ENCODE measurements at regions not wholly inside any gene's neighbourhood (a gene's known extent, or its start where the extent isn't known, plus 50 kb on each side); places are given as distances from the start of the nearest gene placed in this dataset.

DNA sequence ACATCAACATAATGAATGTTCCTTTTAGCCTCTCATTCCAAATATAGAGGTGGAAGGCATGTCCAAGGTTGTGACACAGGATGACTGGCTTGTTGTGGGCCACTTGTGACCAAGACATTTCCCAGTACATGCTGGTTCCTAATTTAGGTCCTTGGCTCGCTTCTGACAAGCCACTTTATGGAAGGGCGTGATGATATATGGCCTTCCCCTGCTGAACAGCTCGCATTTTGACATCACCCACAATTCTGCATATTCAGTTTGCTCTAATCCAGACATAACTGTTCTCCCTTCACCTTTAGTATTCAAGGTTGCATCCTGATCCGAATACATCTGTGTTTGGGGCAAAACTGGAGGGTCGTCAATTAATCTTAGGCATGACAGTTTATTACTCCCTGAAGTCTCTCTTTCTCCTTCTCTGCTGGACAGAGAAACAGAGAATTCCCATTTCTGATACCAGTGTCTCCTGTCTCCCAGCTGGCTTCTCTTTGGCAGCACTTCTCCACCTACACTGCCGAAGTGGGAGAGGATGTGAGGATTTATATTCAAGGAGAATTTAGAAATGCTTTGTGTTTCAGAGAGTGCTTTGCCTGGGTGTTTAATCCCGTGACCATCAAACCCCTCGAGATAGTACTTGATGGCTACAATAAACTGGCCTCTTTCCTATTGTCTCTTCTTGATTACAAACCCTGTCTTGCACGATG, 815.5 kb upstream of the RBFOX1 start:
- DNase-seq (ENCODE audit: low read depth in 2 of 2) = no peak

GRCh38 chr16:6512512-6512911, 820.1 kb upstream of the RBFOX1 start:
- DNase-seq (ENCODE audit: low read depth in 2 of 2) = no peak

- DNase-seq (ENCODE audit: low read depth in 2 of 2) = no peak
These were observed 822.4 kb upstream of the RBFOX1 start for GRCh38 chr16:6510261-6510660.

- DNase-seq (ENCODE audit: low read depth in 2 of 2) = no peak
These were observed 833.2 kb upstream of the RBFOX1 start for GRCh38 chr16:6499413-6499812.

GRCh38 chr16:6498858-6499257, 833.8 kb upstream of the RBFOX1 start:
- DNase-seq (ENCODE audit: low read depth in 2 of 2) = no peak

DNA sequence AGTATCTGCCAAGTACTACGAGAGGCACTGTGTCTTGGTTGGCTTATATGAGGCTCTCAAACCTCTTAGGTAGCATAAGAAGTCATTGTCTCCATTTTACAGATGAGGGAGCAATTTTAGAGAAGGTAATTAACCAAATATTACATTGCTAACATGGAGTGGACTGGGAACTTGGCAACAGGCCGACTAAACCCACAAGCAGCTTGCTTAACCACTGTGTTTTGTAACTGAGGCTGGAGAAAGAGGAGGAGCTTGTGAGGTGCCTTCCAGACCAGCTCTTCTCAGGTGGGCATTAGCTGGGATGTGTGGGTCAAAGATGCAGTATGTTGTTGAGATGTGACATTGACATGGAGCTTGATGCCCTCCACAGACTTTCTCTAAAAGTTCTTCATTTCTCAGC, 835.6 kb upstream of the RBFOX1 start:
- DNase-seq (ENCODE audit: low read depth in 2 of 2) = no peak

DNA sequence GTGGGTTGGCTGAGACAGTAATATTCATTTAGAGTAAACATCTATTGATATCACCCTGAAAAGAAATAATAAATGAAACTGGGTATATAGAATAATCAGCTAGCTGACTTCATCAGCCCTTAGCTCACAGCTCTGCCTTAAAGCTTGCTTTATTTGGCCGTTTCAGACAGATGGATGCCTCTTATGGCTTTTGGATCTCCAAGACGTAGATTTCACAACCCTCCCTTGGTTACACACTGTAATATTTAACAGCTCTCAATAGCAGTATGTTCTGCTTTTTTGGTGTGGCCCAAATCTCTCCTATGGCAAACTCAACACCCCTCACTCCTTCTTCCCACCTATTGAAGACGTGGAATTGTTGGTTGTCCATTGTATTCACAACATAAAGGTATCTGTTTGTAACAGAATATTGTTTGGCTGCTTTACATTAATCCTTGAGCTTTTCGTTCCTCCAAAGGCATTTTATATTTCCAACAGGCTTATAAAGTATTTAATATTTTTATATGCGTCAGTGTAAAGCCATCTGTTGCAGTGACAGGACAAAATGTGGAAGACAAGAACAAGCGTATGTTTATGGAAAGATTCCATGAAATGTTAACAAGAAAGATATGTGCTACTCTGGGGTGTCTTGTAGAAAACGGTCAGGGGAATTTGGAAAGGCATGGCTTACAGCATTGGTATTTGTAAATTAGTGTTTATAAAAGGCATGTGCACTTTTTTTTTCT, 837.0 kb upstream of the RBFOX1 start:
- DNase-seq (ENCODE audit: low read depth in 2 of 2) = no peak

DNA sequence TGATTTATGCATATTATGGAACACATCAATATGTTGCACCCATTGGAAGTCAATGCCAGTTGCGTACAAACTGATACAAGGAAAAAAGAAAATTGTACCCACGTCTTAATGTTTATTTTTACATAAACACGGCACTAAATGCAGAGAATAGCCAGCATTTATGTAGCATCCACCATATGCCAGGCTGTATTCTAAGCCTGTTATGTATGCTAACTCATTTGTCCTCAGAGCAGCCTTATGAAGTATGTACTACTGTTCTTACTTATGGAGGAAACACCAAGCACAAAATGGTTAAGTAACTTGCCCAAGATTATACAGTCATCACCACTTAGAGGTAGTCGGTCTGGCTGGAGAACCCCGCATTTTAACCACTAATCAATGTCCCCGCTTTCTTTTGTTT, 837.9 kb upstream of the RBFOX1 start:
- DNase-seq (ENCODE audit: low read depth in 2 of 2) = no peak

- no peak for DNase-seq (ENCODE audit: low read depth in 2 of 2)
These were observed 839.1 kb upstream of the RBFOX1 start for GRCh38 chr16:6493555-6493954.

DNA sequence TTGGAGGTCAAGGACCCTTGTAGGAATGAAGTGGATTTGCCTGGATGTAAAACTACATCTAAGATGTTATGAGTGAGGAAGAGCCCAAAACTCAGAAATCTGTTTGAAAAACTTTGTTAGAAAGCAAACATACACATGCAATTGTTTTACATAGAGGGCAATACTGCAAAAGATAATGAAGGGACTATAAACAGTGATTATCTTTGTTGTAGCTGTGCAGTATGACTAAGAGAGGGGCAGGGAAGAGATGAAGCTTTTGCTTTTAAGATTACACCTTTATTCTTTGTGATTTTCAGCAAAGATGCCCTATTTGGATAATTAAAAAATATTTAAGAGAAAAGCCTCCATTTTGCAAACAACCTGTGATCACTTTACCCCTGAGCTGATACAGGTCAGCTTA, 839.9 kb upstream of the RBFOX1 start:
- DNase-seq (ENCODE audit: low read depth in 2 of 2) = no peak

GRCh38 chr16:6484935-6485334, 847.7 kb upstream of the RBFOX1 start:
- DNase-seq (ENCODE audit: low read depth in 2 of 2) = no peak

GRCh38 chr16:6484081-6484480, 848.6 kb upstream of the RBFOX1 start:
- no peak for DNase-seq (ENCODE audit: low read depth in 2 of 2)

- DNase-seq (ENCODE audit: low read depth in 2 of 2) = no peak
These were observed 849.1 kb upstream of the RBFOX1 start for GRCh38 chr16:6483469-6484033.

- no peak for DNase-seq (ENCODE audit: low read depth in 2 of 2)
These were observed 849.8 kb upstream of the RBFOX1 start for GRCh38 chr16:6482696-6483468.

DNA sequence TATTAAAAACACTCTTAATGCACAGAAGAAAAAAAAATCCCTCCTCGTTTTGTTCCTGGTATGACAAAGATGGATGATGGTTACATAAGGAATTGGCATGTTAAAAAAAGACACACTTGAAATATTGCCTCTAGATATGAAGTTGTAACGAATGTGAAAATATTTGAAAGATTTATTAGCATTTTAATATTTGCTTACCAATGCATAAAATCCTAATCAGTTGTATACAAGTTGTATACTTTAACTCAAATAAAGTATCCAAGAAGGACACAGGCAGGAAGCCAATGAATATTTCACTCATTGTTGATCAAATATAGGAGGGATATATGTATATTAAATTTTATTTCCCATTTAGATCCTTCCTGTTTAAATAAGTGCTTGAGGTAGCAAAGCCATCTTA, 850.8 kb upstream of the RBFOX1 start:
- no peak for DNase-seq (ENCODE audit: low read depth in 2 of 2)

- DNase-seq (ENCODE audit: low read depth in 2 of 2) = no peak
These were observed 878.9 kb upstream of the RBFOX1 start for GRCh38 chr16:6453742-6454141.

DNA sequence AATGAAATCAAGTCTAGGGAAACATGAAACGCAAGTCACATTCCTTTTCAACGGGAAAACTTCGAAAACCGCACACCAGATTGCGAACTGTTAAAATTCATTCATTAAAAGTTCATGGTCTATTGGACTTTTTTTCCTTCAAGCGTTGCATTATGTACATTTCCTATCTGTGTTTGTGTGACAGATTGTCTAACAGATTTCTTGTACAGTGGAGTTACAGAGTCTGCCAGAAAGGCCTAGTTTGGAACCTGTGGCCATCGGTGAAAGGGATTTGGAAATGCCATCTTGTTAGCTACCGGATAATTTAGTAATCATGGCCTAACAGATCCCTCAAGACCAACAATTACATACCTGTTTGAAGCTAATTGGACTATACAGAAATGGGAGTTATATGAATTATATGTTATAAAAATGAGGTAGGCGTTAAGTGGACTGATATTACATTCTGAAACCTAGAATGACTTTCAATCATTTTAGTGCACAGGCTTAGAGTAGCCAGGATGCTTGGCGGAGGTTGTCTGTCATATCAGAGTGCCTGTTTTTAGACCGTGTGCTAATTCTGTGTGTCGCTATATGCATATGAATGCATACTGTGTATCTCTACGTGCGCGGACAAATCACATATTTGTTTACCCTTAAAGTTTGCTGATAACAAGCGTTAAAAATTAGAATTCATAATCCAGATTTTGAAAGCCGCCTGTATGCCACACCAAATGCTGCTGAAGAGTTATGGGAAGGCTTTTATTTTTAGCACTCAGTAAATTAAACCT, 885.4 kb upstream of the RBFOX1 start:
- DNase-seq (ENCODE audit: low read depth in 2 of 2) = no peak

DNA sequence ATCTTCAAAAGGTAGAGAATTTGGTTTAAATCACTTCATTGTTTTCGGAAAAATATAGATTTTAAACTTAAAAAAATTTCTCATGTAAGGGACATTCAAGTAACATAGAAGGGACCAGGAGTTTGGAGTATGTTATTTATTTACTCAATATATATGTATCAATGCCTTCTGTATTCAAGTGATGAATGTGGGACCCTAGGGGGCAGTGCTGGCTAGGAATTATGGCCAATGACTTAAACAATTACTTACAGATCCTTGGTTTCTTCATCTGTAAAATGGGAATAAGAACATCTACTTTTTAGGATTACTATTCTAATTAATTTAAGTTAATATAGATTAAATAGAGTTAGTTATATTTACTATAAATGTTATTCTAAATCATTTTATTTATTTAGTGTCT, 886.3 kb upstream of the RBFOX1 start:
- DNase-seq (ENCODE audit: low read depth in 2 of 2) = no peak

DNA sequence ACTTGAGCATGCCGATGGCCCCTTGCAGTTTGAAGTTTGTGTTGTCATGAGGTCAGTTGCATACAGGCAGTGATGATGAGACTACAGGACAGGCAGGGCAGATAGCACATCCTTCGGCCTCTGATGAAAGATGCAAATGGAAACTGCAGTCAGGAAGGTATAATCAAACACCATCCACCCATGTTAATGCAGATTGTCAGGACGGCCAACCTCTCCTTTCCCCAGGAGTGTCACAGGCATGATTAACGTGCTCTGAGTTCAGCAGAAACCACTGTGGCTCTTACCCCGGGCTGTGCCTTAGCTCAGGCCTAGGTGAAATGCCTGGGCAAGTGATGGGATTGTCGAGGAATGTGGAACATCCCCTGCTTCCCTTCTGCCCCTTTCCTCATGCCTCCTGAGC, 893.5 kb upstream of the RBFOX1 start:
- DNase-seq (ENCODE audit: low read depth in 2 of 2) = no peak

- no peak for DNase-seq (ENCODE audit: low read depth in 2 of 2)
These were observed 903.8 kb upstream of the RBFOX1 start for GRCh38 chr16:6428861-6429260.

DNA sequence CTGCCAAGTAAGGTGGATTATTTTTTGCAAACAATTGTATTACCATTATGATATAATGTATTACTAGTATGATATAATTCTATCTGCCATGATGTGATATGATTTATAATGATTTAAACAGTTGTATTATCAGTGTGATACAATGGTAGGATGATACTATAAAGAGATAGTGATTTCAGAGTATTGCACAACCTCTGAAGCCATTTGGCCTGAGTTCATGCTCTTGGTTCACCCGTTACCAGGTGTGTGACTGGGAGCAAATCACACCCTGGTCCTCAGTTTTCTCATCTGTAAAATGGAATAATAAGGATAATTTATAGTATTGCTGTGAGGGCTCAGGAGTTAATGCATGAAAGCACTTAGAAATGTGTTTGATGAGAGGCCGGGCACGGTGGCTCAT, 905.0 kb upstream of the RBFOX1 start:
- no peak for DNase-seq (ENCODE audit: low read depth in 2 of 2)

- DNase-seq (ENCODE audit: low read depth in 2 of 2) = no peak
These were observed 925.0 kb upstream of the RBFOX1 start for GRCh38 chr16:6407596-6407995.

Data from stimulated activated CD4-positive, alpha-beta T cell treated with anti-CD3 and anti-CD28 coated beads, Interleukin-15, amount 100 ng/mL, for 48 hours (primary cell).